GM21825 (cell line): ENCODE measurements at regions not wholly inside any gene's neighbourhood (a gene's known extent, or its start where the extent isn't known, plus 50 kb on each side); places are given as distances from the start of the nearest gene placed in this dataset.
A peak's percentile ranks its signal among the peaks of the same experiment; 100 is the strongest.

Experiments
- ATAC-seq: cut with Tn5 transposase; IDR thresholded peaks from one replicate; pipeline ENCODE4 v1.9.1; 2021; ENCODE audit warnings: mild to moderate bottlenecking, moderate library complexity; ENCODE audit not compliant: unreplicated experiment

DNA sequence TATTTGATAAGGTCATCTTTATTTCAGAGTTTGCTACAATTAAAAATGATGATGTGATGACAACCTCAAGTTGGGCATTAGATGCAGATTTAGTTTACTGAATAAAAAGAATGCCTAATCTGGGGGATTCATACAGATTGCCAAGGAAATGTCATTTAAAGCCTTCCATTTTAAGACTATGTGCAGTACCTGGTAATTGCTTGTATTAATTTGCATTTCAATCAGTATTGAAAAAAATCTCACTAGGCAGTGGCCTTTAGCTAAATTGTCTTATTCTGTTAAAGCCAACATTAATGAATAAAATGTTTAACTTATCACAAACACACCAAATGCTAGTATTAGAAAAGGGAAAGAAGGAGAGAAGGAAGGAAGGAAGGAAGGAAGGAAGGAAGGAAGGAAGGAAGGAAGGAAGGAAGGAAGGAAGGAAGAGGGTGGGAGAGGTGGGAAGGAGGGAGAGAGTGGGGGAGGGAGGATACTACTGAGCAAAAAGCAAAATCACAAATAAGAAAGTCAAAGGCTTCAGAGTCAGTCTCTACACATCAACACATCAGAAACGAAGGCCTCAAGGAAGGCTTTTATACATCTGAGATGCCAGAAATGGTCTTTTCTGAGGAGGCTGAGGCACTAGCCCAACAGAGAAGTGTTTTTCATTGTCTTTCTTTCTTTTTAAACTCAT lies 271.1 kb upstream of the CLEC14A start:
- ATAC-seq = no peak

DNA sequence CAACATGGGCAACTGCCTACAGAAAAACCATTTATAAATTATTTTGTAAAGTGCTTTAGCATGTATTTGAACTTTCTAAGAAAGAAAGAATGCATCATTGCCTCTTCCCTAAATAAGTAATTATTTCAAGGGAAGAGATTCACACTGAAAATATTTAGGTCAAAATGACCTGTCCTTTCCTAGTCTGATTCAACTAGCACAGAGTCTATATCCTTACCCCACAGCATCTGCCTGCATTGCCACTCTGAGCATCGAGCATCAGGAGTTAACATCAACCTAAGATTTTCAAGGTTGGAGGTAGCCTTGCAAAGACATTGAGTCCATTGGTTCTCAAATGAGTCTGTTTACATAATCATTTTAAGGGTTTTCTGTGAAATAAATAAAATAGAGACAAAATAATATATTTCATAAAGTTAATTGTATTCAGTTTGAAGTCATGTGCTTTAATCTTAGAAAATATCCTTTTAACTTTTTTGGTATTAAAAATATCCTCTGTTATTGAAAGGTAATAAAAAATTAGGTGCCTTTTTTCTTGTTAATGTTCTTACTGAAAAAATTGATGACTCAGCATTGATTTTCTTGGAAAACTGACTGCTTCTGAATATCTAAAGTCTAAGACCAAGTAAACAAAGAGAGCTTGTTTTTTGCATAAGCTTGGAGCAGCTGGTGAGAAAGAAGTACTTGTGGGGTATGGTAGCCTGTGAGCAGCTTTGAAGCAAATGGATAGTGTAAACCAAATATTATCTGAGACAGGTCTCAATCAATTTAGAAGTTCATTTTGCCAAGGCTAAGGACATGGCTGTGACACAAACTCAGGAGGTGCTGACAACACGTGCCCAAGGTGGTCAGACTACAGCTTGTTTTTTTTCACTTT lies 269.0 kb upstream of the CLEC14A start:
- no peak for ATAC-seq

DNA sequence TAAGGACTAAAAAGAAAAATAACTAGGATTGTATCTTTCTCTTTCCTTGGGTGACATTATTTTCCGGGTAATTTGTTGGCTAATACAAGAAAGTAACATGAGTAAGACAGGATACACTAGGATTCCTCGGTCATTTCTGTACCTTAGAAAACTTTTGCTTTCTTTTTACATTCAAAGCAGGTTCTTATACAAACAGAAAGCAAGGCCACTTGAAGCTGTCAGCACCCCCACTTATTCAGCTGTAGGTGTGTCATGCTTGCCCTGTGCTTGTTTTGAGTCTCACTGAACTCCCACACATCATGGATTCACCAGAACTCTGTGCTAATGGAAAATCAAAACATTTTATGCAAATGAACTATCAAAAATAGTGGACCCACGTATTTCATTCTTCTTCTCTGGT lies 266.8 kb upstream of the CLEC14A start:
- ATAC-seq = no peak

DNA sequence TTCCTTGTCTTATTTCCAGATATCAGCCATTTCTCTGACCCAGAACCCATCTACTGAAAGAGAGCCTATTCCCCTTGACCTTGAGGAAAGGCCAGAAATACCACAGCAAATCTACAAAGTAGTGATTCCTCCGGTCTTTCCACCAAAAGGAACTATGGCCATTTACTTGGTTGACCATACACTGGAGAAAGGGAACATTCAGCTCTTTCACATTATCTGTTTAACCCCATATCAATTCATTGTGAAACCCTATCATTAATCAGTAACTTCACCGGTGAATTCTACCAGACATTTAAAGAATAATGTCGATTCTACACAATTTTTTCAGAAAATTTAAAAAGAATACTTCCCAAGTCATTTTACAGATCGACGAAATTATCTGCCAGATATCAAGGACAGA lies 265.7 kb upstream of the CLEC14A start:
- no peak for ATAC-seq

DNA sequence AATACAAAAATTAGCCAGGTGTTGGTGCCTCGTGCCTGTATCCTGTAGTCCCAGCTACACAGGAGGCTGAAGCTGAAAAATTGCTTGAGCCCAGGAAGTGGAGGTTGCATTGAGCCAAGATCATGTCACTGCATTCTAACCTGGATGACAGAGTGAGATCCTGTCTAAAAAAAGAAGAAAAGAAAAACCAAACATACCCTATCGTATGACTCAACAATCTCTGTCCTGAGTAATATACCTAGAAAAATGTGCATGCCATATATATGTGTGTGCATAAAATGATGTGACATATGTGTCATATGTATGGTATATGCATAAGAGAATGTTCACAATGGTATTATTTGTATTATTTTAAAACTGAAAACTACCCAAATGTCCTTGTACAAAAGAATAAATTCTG lies 261.5 kb upstream of the CLEC14A start:
- no peak for ATAC-seq

DNA sequence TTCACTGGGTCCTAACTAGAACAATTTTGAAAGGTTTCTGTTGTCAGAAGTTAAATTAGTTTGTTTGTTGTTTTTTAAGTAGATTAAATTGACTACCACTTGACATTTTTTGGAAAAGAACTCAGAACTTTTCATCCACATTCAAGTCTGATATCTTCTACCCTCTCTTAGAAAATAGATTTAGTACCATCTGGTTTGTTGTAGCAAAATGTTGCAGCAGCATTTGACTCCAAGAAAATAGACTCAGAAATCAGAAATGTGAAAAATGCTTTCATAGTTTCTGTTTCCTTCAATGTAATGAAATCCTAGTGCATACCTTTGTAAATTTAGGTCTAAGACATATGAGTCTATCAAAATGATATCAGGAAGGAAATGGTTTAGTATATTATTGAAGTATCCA lies 256.3 kb upstream of the CLEC14A start:
- no peak for ATAC-seq

DNA sequence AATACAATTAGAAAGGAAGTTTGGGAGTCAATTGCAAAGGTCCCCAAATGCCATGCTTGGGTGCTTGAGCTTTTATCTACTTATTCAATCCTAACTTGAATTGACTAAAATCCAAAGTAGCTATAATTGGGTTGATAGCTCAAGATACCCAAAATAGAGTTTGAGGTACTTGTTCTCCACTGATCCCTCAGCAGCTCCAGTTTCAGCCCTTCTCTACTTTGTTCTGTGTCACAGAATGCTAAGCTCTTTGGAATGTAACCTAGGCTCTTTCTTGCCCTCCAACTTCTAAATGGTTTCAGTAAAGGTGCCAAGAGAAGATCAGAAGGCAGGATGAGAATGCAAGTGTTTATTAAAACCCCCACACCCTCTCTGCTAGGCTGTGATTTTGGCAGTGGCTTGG lies 251.4 kb upstream of the CLEC14A start:
- ATAC-seq = no peak

DNA sequence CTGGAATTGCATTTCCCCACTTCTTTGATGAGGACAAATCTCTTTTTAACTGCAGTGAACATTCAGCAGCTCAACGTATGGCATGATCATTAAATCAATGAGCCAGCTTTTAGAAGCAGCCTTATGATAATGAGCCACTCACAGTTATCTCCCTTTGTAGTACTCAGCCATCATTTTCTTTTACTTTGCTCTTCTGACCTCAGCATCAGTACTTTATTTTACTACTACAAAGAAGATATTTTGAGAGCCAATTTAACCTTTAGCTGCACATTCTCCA lies 250.0 kb upstream of the CLEC14A start:
- ATAC-seq = no peak

DNA sequence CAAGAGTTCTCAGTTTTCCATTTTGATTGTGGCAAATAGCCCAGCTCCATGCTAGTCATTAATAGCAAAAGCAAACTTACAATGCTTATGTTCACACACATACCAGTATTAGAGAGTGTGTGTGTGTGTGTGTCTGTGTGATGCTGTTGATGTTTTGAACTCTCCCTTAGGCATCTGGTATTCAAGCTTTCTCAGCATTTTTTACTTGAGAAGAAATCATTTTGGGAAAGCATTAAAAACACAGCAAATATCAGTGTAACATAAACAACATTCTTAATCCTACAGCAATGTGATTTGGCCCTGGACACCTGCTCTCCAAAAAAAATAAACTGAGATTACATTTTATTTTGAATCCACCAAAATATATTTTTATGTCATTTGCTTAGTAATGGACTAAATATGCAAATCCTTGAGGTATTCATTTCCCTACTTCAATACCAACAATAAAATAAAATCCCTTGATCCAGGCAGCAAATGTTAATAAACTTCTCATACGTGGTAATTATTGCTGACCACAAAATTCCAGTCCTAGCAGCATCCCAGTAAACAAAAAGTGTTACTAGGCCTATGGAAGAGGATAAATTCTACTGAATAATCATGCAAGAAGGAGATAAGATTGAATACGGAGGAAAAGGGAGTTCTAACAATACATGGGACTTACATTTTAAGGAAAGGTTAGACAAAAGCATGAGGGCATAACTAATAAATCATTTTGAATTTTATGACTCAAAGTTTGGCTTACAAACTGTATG lies 249.5 kb upstream of the CLEC14A start:
- no peak for ATAC-seq

DNA sequence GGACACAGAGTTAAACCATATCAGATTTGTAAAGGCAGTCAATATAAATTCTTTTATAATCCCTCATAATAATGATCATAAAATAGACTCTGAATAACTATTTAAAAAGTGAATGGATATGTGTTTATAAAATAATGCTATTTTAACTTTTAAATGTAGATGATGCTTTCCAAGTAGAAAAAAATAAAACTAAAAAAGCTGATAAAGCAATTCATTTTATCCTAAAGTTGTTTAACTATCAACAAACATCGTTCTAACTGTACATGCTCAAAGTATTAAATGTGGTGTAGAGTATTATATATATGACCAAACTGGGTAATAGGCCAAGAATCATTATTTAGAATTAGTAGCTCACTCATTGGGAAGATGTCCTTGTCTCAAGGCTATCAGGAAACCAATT lies 248.3 kb upstream of the CLEC14A start:
- ATAC-seq = no peak

DNA sequence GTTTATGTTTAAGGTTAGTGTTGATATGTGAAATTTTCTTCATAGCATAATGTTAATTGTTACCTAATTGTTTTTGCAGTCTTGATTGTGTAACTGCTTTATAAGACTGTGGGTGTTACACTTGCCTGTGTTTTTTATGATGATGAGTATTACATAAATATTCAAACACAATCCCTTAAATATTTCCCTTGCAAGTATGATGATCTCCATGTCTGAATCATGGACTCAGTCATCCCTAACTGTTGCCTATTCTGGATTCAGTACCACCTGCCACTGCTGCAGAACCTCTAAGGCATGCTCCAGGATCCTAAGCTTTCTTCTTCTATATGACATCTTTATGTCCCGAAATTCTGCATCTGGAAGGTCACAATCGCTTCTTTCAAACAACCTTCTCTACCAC lies 246.3 kb upstream of the CLEC14A start:
- ATAC-seq = no peak

DNA sequence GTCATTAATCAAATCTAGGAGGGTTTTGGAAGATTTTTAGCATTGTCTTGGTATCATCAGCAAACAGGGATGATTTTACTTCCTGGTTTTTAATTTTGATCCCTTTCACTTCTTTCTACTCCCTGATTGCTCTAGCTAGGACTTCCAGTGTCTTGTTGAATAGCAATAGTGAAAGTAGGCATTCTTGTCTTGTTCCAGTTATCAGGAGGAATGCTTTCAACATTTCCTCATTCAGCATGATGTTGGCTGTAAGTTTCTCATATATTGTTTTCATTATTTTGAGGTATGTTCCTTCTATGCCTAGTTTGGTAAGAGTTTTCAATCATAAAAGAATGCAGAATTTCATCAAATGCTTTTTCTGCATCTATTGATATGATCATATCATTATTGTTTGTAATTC lies 244.2 kb upstream of the CLEC14A start:
- ATAC-seq = no peak

DNA sequence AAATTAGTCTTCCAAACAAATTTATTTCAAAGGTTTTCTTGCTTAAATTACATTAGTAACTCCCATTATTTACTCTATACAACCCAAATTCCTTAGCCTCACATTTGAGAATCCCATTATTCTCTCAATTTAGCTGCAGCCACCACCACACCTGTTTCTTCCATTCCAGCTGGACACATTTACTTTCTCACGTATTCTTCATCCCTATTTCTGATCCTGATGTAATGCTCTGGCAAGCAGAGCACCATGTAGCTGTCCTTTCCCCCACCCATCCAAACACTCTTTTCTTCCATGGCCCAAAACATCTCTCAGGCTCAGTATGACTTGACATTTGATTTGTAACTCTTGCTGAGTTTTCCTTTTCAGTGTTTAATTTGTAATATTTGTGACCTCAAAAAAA lies 240.2 kb upstream of the CLEC14A start:
- ATAC-seq = no peak

DNA sequence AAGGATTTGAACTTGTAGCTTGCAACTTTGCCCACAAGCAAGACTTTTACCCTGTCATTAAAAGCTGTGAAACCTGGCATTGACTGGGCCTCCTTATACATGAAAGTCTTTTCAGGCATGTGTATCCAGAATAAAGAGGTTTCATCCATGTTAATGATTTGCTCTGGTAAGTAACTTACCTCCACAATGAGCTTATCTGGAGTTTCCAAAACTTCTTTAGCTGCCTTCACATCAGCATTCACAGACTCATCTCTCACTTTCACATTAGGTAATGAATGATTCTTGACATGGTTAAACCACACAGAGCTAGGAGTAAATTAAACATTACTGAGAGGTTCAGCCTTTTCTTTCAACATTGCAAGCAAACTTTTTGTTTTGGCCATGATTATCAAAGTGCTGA lies 234.4 kb upstream of the CLEC14A start:
- peak; percentile 76 for ATAC-seq

DNA sequence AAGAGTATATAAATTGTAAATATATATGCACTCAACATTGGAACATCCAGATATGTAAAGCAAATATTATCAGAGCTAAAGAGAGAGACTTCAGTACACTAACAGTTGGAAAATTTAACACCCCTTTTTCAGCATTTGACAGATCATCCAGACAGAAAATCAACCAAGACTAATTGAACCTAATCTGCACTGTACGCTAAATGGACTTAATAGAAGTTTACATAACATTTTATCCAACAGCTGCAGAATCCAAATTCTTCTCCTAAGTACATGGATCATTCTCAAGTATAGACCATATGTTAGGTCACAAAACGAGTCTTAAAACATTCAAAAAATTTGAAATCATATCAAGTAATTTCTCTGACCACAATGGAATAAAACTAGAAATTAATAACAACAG lies 229.1 kb upstream of the CLEC14A start:
- no peak for ATAC-seq

DNA sequence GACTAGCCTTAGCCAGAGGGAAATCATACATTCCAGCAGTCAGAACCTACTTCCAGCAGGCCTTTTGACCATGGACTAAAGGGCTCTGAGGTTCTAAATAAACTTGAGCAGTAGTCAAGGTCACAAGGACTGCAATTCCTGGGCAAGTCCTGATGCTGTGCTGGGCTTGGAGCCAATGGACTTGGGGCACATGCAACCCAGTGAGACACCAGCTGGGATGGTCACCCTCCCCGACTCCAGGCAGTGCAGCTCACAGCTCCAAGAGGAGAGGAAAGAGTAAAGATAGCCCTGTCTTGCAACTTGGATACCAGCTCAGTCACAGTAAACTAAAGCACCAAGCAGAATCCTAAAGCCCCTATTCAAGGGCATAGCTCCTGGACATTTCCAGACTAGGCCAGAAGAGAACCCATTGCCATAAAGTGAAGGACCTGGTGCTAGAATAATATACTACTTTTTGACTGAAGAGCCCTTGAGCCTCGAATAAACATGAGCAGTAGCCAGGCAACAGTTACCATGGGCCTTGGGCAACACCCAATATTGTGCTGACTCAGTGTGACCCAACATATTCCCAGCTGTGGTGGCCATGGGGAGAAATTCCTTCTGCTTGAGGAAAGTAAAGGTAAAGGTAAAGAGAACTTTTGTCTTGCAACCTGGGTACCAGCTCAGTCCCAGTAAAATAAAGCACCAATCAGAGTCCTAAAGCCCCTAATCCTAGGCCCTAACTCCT lies 226.2 kb upstream of the CLEC14A start:
- no peak for ATAC-seq

DNA sequence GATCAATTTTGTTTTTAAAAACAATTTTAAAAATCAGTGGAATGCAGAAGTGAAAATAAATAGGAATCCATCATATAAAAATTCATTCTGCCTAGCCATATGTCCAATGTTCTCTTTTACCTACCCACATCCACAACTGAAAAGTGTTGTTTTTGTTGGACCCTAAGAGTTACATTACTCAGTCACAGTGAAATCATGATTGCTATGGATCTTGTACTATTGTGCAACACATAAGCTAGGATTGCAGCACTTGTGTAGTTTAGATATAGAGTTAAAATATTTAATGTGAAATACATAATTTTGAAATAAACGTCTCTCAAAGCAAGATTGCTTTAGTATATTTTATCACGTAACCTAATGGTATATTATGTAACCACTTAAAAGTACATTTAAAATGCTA lies 213.3 kb upstream of the CLEC14A start:
- ATAC-seq = no peak

DNA sequence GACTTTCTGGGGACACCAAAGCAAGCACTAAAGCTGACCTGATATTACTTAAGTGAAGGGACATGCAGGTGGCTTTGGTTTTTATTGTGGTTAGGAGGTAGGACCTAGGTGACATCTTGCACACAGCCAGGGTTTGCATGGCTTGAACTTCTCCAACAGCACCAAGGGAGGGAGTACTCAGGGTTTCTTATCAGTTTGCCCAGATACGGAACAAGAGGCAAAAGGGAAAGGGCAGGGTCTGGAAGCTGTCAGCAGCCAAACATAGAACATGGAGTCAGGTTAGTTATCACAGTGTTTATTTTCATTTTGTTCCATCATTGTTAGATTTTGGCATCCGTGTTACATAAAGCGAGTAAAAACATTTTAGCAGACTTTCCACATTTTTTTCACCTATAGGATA lies 186.3 kb upstream of the CLEC14A start:
- ATAC-seq = no peak

DNA sequence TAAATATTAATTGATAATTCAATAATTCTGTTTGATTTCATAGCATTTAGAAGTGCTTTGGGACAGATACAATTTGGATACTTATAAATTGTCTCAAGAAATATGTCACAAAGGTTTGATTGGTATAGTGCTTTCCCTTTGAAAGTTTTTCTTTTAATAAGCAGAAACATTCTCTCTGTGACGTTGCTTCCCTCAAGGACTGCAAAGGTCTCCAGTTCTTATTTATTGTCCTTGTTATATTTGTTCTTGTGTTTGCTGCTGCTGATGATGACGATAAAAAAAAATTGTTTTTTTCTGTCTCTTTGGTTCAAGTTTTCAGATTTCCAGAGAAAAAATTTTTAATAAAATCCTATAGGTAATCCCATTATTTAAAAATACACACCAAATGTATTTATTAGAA lies 176.3 kb upstream of the CLEC14A start:
- no peak for ATAC-seq

DNA sequence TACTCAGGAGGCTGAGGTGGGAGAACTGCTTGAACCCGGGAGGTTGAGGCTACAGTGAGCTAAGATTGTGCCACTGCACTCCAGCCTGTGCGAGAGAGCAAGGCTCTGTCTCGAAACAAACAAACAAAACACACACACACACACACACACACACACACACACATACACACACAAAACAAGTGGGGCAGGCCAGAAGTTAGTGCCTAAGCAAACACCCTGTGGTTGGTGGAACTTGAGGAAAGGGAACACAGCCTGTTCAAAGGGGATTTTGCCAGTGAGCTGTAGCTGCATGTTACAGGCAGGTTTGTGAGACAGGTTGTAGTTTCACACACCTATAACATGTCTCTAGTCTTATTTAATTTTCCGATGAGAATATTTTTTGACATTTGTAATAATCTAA lies 175.3 kb upstream of the CLEC14A start:
- ATAC-seq = no peak

DNA sequence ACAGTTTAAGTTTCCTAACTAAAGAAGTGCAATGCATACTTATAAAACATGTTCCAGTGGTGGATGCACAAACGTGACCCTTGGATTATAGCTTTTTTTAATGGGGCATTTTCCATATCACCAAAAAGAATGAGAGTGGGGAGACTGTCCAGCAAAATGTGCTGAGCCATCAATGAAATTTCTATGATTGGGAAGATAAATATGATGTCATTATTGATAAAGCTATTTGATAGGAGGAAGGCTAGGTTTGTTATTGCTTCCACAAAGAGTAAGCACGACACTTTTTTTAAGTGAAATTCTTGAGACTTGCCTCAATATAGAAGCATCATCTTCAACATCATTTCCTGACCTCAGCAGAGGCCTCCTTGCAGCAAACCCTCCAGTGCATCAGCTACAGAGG lies 174.6 kb upstream of the CLEC14A start:
- no peak for ATAC-seq
